SW480 (cell line): ENCODE measurements at regions not wholly inside any gene's neighbourhood (a gene's known extent, or its start where the extent isn't known, plus 50 kb on each side); places are given as distances from the start of the nearest gene placed in this dataset.
A peak's percentile ranks its signal among the peaks of the same experiment; 100 is the strongest.

Experiments used
- DNase-seq: peaks from one replicate; pipeline ENCODE4 v3.0.0-alpha.2; 2016; ENCODE audit warnings: low spot score

DNA sequence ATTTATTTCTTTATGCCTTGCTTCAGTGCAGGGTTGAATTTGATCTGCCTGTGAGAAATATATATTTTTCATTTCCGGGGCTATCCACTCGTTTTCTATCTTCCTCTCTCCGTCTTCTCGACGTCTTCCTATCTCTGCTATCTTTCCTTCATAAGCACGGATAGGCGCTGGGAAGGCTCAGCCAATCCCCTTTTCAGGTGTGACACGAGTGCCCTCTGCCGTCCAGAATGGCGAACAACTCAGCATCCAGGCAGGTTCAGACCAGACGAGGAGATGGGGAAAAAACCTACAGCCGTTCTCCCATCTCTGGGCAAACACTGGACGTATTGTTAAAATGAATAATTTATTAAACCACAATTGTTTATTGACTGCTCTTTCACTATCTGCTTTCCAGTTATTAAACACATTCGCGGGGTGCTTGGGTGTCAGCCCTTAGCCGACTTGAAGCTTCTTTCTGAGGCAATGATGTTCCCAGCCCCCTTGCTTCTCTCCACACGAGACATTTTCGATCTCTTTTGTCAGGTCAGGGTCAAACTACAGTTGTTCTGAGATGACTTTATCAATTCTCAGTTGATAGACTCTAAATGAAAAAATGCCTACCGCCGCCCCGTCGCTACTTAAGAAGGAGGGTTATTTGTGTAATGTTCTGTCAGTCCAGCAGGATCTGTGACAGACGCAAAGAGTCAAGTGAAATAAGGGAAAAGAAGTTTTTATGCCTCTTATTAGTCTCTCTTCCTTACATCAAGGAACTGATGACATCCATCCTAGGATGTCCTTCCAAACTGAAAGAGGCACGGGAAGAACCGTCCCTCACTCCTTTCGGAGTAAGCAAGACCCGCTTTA is 96.3 kb upstream of the NOCT start:
- peak; percentile 56 for DNase-seq

- DNase-seq, result no peak
Observed at GRCh38 chr4:138918169-138918869, 97.3 kb upstream of the NOCT start.

DNA sequence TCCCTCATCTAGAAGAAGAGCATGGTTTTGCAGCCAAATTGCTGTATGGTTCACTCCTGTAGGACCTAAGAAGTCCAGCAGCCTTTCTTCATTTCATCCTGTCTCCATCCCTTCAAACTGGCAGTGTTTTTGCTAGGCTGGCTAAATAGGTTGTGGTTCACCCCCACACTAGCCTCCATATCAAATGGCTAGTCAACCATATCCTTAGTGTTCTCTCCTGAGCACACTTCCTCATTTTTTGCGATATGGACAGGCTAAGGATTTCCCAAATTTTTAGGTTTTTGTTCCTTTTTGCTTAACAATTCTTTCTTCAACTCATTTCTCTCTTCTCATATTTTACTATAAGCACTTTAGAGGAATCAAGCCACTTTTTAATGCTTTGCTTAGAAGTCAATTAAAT is 98.8 kb upstream of the NOCT start:
- DNase-seq, result no peak

- DNase-seq, result no peak
Observed at GRCh38 chr4:138915756-138916155, 99.8 kb upstream of the NOCT start.

DNA sequence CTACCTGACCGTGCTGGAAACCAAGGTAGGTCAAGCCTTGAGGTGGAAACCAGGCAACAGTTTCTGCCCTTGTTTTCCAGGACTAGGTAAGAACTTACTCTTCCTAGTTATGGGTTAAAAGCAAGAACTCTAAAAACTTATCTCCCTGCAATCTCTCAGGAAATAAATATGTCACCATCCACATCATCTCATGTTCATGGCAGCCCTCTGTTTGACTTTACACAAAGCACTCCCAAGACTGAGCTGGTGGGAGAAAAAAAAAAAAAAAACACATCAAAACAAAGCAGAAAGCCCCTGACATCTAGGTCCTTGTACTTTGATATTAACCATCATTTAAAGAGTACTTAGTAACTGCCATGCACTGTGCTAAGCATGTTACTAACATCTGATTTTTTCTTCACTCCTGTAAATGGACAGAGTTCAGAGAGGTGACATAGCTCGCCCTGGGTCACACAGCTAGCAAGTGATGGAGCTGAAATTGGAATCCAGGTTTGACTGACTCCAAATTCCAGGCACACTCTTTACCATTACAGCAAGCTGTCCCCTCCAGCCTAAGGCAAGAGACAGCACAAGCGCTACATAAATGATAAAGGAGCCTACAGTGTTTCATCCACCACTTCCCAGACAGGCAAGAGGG is 102.8 kb upstream of the NOCT start:
- no peak for DNase-seq

DNA sequence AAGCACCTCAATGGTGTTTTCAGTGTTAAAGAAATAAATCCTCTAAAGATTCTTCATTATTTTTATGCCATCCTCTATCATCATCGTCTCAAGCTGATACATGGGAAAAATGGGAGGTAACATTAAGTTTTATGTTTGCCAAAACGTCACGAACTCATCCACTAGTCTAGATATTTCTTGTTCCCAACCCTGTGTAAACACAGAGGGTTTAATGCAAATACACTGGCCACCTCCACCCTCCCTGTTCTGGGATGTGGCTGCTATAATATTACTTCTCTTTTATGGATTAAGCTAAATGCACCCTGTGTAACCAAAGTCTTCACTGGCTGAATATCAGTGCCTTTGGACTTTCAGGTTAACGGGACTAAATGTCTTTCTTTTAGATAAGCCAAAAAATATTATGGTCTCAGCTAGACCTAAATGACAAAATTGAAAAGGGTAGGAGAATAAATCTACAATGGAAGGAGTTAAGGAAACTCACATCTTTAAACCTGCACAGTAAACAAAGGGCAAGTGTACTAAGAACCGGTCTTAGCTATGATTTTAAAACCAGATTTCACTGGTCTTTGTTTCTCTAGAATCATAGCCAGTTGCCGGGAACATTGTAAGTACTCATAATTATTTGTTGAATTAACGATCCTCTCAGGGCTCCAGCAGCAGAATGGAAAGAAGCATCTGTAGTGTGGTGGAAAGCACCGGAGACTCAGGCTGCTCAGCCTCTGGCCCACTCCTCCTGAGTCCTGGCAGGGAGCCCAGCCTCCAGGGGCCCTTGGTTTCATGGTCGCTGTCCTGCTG is 103.5 kb upstream of the NOCT start:
- DNase-seq, result no peak

- DNase-seq, result peak; percentile 54
Observed at GRCh38 chr4:138910914-138911336, 104.7 kb upstream of the NOCT start.

DNA sequence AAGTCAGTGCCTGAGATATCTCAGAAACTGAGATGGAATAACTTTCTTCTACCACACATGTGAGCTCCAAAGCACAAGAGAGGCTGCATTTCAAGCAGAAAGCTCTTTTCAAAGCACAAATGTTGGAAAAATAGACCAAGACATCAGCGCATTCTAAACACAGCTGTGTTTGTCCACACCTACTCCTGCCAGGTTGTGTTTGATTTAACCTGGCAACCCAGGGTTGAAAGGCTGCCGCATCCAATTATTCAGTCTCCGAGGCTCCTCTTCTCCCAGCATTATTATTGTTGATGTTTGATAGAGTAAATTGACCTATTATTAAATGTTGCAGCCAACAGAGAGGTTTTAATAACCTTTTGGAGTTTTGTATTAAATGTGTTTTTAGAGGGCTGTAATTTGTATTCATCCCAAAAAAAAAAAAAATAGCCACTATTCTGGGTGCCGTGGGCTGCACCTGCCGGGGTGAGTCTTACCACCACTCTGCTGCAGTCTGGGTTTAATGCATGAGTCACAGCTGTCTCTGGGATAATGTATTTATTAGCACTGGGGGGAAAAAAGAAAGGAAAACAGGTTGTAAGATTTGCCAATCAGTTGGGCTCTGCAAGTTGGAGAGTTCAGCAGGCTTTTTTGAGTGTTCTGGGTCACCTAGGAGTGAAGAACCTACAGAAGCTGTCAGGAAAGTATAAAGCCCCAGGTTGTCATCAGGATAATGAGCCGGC is 105.2 kb upstream of the NOCT start:
- peak; percentile 42 for DNase-seq

DNA sequence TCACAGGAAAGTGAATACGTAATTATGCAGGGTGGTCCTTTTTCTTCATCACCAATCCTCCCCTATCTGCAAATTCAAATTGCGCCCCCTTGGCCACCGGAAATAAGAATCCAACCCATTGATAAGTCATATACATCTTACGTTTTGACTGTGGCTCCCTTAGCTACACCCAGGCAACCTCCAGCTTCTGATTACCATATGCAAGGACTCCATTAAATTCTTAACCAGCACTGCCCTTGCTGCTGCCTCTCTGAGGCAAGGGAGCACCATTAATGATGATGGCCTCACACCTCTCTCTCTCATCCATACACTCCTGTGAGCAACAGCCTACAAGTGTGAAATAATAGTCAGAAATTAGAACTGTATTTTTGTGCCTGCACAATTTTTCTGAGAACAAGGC is 106.0 kb upstream of the NOCT start:
- no peak for DNase-seq

- no peak for DNase-seq
Observed at GRCh38 chr4:138908134-138908533, 107.4 kb upstream of the NOCT start.

- DNase-seq, result no peak
Observed at GRCh38 chr4:138907174-138907573, 108.4 kb upstream of the NOCT start.

- DNase-seq, result no peak
Observed at GRCh38 chr4:138904793-138905192, 110.8 kb upstream of the NOCT start.

DNA sequence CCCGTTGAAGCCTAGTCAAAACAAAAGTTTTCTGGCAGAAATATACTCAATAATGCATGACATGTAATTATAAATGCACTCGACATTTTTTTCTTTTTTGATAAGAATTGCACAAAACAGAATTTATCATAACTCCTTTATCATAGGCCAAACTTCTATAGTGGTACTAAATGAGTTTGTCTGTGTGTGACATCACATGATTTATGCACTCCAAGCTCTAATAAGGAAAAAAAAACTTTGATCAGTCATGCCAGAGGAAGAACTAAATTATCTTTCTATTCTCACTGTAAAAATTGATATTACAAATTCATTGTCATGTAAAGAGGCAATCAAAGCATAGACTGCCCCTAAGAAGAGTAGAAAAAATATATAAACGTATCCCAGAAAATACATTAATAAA is 112.4 kb upstream of the NOCT start:
- DNase-seq, result no peak

DNA sequence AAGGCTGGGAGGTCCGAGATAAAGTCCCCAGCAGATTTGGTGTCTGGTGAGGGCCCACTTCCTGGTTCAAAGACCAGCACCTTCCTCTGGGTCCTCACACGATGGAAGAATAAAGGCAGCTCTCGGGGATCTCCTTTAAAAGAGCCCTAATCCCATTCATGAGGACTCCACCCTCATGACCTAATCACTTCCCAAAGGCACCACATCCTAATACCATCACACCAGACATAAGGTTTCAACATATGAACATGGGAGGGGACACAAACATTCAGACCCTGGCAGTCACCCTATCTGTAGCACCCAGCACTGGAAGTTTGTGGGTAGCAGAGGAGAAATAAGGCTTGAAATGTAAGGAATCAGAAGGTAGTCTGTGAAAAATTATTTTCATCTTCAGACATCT is 112.9 kb upstream of the NOCT start:
- no peak for DNase-seq

GRCh38 chr4:138901177-138901576 is 114.4 kb upstream of the NOCT start:
- no peak for DNase-seq

GRCh38 chr4:138899999-138900398 is 115.6 kb upstream of the NOCT start:
- no peak for DNase-seq

DNA sequence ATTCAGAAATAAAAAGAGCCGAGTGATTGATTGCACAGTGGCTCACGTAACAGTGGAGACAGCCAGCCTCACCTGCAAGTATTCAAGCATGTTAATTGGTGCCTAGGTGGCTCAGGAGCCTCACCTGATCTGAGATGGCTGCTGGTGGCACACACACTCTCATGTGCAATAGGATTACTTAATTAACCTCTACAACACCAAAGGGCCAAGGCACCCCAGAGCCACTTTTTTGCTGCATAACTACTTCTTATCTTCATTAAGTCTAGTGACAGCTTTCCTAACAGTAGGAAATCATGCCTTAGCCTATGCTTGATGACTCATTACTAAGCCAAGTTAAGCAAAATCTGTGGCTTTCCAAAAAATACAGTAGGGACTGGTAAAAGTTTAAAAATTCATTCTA is 117.3 kb upstream of the NOCT start:
- DNase-seq, result no peak

GRCh38 chr4:138897811-138898226 is 117.8 kb upstream of the NOCT start:
- DNase-seq, result no peak

DNA sequence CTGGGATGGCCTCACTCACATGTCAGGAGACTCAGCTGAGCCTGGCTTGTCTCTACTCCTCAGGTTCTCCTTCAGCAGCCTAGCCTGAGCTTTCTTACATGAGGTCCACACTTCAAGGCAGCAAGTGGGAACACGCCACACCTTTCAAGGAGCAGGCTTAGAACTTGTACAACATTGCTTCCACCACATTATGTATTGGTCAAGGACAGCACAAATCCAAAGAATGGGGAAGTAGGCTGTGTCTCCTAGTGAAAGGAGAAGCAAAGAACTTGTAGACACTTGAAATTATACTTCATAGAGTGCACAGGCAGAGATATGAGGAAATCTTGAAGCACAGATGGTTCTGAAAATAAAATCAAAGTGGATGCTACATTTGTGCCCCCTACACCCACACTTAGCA is 120.9 kb upstream of the NOCT start:
- no peak for DNase-seq

GRCh38 chr4:138894011-138894410 is 121.6 kb upstream of the NOCT start:
- DNase-seq, result no peak
